ENCODE measurements at regions not wholly inside any gene's neighbourhood (a gene's known extent, or its start where the extent isn't known, plus 50 kb on each side); places are given as distances from the start of the nearest gene placed in this dataset.

DNA sequence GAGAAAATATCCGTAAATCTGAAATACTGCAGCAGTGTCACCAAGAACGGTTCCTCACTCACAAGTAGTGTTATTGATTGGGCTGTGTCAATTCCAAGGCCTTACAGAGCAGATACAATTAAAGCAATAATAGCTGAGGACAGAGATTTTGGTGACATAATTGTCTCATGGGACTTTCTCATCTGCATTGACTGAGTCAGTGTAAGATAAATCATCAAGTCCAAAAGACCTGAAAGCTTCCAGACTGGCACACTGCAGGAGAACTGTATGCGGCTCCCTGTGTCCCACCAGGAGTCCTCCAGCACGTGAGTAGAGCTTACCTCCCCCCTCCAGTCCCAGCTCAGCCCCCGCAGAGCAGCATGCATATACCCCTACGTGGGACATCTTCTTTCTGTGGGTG lies 655.2 kb upstream of the ARID1B start:
- TF ChIP-seq, protein P1, sequence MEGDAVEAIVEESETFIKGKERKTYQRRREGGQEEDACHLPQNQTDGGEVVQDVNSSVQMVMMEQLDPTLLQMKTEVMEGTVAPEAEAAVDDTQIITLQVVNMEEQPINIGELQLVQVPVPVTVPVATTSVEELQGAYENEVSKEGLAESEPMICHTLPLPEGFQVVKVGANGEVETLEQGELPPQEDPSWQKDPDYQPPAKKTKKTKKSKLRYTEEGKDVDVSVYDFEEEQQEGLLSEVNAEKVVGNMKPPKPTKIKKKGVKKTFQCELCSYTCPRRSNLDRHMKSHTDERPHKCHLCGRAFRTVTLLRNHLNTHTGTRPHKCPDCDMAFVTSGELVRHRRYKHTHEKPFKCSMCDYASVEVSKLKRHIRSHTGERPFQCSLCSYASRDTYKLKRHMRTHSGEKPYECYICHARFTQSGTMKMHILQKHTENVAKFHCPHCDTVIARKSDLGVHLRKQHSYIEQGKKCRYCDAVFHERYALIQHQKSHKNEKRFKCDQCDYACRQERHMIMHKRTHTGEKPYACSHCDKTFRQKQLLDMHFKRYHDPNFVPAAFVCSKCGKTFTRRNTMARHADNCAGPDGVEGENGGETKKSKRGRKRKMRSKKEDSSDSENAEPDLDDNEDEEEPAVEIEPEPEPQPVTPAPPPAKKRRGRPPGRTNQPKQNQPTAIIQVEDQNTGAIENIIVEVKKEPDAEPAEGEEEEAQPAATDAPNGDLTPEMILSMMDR (IDR thresholded peaks at IDR 0.05): no peak
- TF ChIP-seq POLR2A (IDR thresholded peaks at IDR 0.05): no peak
